NK-92 treated with Interleukin-12 subunit alpha and Interleukin-12 subunit beta, amount 100 ng/mL, for 24 hours (cell line): ENCODE measurements at regions not wholly inside any gene's neighbourhood (a gene's known extent, or its start where the extent isn't known, plus 50 kb on each side); places are given as distances from the start of the nearest gene placed in this dataset.
"Not testable (repeated sequence)": the region's sequence is repeated elsewhere in the genome, so short reads cannot be mapped to it uniquely, and the experiment has no call there.

Experiments
- DNase-seq: peaks from one replicate; lab custom pipeline; 2025; lab: John Stamatoyannopoulos, UW

- no peak for DNase-seq
These were observed 155.5 kb downstream of the ZFP36L2 start for GRCh38 chr2:43070676-43071502.

GRCh38 chr2:43070030-43070429 lies 156.4 kb downstream of the ZFP36L2 start:
- no peak for DNase-seq

GRCh38 chr2:43068631-43069517 lies 157.5 kb downstream of the ZFP36L2 start:
- DNase-seq, result no peak

GRCh38 chr2:43068041-43068533 lies 158.3 kb downstream of the ZFP36L2 start:
- DNase-seq, result no peak

GRCh38 chr2:43067254-43068040 lies 159.0 kb downstream of the ZFP36L2 start:
- DNase-seq, result no peak

GRCh38 chr2:43066541-43067253 lies 159.7 kb downstream of the ZFP36L2 start:
- not testable (repeated sequence) for DNase-seq

- no peak for DNase-seq
These were observed 160.5 kb downstream of the ZFP36L2 start for GRCh38 chr2:43065871-43066270.

- no peak for DNase-seq
These were observed 161.4 kb downstream of the ZFP36L2 start for GRCh38 chr2:43065036-43065435.

GRCh38 chr2:43063096-43063495 lies 163.3 kb downstream of the ZFP36L2 start:
- DNase-seq, result not testable (repeated sequence)

GRCh38 chr2:43062058-43062457 lies 164.3 kb downstream of the ZFP36L2 start:
- no peak for DNase-seq

GRCh38 chr2:43060390-43061016 lies 165.9 kb downstream of the ZFP36L2 start:
- DNase-seq, result no peak

GRCh38 chr2:43059183-43059897 lies 167.1 kb downstream of the ZFP36L2 start:
- no peak for DNase-seq

- DNase-seq, result no peak
These were observed 167.7 kb downstream of the ZFP36L2 start for GRCh38 chr2:43058726-43059110.

- DNase-seq, result no peak
These were observed 168.4 kb downstream of the ZFP36L2 start for GRCh38 chr2:43057742-43058725.

GRCh38 chr2:43057026-43057741 lies 169.2 kb downstream of the ZFP36L2 start:
- no peak for DNase-seq

- DNase-seq, result no peak
These were observed 170.4 kb downstream of the ZFP36L2 start for GRCh38 chr2:43055985-43056384.

GRCh38 chr2:43055086-43055912 lies 171.1 kb downstream of the ZFP36L2 start:
- DNase-seq, result no peak
